ENCODE measurements at regions not wholly inside any gene's neighbourhood (a gene's known extent, or its start where the extent isn't known, plus 50 kb on each side); places are given as distances from the start of the nearest gene placed in this dataset.

GRCh38 chr6:126811321-126811720 lies 307.1 kb upstream of the RSPO3 start:
- H3K4me3 ChIP-seq, result no peak overlapping the region
- DNase-seq, result no peak
- TF ChIP-seq POLR2A (IDR thresholded peaks at IDR 0.05), result no peak
- TF ChIP-seq CTCF (IDR thresholded peaks at IDR 0.05), result no peak
- 29 to 42% (median 34%) methylated on average over 3 of the region's 3 CpGs for WGBS, 4 donors
- no peaks in the 10 kb centered on the region for H3K4me1 ChIP-seq (replicated peaks in 1 of 2)
- H3K36me3 ChIP-seq (replicated peaks in 1 of 2), result no peaks in the 10 kb centered on the region
- no peaks in the 10 kb centered on the region for H3K27me3 ChIP-seq
- H3K9me3 ChIP-seq (replicated peaks in 1 of 3), result no peaks in the 10 kb centered on the region
- no peak overlapping the region for H3K27ac ChIP-seq
- intact Hi-C loops (cut with DNase I), result no loop called here

GRCh38 chr6:126812010-126812409 lies 306.5 kb upstream of the RSPO3 start:
- no peaks in the 10 kb centered on the region for H3K4me1 ChIP-seq (replicated peaks in 1 of 2)
- no peak overlapping the region for H3K27ac ChIP-seq
- intact Hi-C loops (cut with DNase I), result no loop called here
- no peak for TF ChIP-seq POLR2A (IDR thresholded peaks at IDR 0.05)
- no peak for TF ChIP-seq CTCF (IDR thresholded peaks at IDR 0.05)
- no peaks in the 10 kb centered on the region for H3K36me3 ChIP-seq (replicated peaks in 1 of 2)
- WGBS, 4 donors, result 39 to 53% (median 43%) methylated on average over 3 of the region's 3 CpGs
- H3K9me3 ChIP-seq (replicated peaks in 1 of 3), result no peaks in the 10 kb centered on the region
- no peaks in the 10 kb centered on the region for H3K27me3 ChIP-seq
- DNase-seq, result no peak
- no peak overlapping the region for H3K4me3 ChIP-seq

- H3K9me3 ChIP-seq (replicated peaks in 1 of 3), result no peaks in the 10 kb centered on the region
- H3K36me3 ChIP-seq (replicated peaks in 1 of 2), result no peaks in the 10 kb centered on the region
- TF ChIP-seq CTCF (IDR thresholded peaks at IDR 0.05) (no peak), POLR2A (IDR thresholded peaks at IDR 0.05) (no peak)
- no peaks in the 10 kb centered on the region for H3K4me1 ChIP-seq (replicated peaks in 1 of 2)
- intact Hi-C loops (cut with DNase I), result no loop called here
- no peaks in the 10 kb centered on the region for H3K27me3 ChIP-seq
- H3K27ac ChIP-seq, result no peak overlapping the region
- DNase-seq, result no peak
- WGBS, 4 donors, result 11 to 31% (median 18%) methylated on average over 1 of the region's 1 CpG
- H3K4me3 ChIP-seq, result no peak overlapping the region
Observed at GRCh38 chr6:126812651-126813050, 305.8 kb upstream of the RSPO3 start.

- Histone ChIP-seq H3K36me3 (replicated peaks in 1 of 2) (no peaks in the 10 kb centered on the region), H3K27me3 (no peaks in the 10 kb centered on the region), H3K27ac (no peak overlapping the region), H3K4me1 (replicated peaks in 1 of 2) (no peaks in the 10 kb centered on the region), H3K9me3 (replicated peaks in 1 of 3) (no peaks in the 10 kb centered on the region), H3K4me3 (no peak overlapping the region)
- no peak for DNase-seq
- 79 to 87% (median 85%) methylated on average over 3 of the region's 3 CpGs for WGBS, 4 donors
- no peak for TF ChIP-seq POLR2A (IDR thresholded peaks at IDR 0.05)
- no peak for TF ChIP-seq CTCF (IDR thresholded peaks at IDR 0.05)
- intact Hi-C loops (cut with DNase I), result no loop called here
Observed at GRCh38 chr6:126820634-126821033, 297.8 kb upstream of the RSPO3 start.
